ENCODE measurements at regions not wholly inside any gene's neighbourhood (a gene's known extent, or its start where the extent isn't known, plus 50 kb on each side); places are given as distances from the start of the nearest gene placed in this dataset.

DNA sequence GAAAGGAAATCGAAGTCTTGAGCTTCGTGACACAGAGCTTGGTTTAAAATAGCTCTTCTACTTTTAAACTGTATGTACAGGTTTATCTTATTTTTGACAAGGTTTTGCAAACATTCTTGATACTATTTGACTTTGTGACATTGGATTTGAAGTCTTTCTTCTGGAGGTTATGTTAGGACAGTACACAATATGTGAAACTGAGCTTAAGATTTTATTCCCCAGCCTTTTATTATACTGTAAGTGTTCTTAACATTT, 95.2 kb upstream of the BTBD3 start:
- TF ChIP-seq, protein P1, sequence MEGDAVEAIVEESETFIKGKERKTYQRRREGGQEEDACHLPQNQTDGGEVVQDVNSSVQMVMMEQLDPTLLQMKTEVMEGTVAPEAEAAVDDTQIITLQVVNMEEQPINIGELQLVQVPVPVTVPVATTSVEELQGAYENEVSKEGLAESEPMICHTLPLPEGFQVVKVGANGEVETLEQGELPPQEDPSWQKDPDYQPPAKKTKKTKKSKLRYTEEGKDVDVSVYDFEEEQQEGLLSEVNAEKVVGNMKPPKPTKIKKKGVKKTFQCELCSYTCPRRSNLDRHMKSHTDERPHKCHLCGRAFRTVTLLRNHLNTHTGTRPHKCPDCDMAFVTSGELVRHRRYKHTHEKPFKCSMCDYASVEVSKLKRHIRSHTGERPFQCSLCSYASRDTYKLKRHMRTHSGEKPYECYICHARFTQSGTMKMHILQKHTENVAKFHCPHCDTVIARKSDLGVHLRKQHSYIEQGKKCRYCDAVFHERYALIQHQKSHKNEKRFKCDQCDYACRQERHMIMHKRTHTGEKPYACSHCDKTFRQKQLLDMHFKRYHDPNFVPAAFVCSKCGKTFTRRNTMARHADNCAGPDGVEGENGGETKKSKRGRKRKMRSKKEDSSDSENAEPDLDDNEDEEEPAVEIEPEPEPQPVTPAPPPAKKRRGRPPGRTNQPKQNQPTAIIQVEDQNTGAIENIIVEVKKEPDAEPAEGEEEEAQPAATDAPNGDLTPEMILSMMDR (IDR thresholded peaks at IDR 0.05) = no peak
- TF ChIP-seq, protein P2, sequence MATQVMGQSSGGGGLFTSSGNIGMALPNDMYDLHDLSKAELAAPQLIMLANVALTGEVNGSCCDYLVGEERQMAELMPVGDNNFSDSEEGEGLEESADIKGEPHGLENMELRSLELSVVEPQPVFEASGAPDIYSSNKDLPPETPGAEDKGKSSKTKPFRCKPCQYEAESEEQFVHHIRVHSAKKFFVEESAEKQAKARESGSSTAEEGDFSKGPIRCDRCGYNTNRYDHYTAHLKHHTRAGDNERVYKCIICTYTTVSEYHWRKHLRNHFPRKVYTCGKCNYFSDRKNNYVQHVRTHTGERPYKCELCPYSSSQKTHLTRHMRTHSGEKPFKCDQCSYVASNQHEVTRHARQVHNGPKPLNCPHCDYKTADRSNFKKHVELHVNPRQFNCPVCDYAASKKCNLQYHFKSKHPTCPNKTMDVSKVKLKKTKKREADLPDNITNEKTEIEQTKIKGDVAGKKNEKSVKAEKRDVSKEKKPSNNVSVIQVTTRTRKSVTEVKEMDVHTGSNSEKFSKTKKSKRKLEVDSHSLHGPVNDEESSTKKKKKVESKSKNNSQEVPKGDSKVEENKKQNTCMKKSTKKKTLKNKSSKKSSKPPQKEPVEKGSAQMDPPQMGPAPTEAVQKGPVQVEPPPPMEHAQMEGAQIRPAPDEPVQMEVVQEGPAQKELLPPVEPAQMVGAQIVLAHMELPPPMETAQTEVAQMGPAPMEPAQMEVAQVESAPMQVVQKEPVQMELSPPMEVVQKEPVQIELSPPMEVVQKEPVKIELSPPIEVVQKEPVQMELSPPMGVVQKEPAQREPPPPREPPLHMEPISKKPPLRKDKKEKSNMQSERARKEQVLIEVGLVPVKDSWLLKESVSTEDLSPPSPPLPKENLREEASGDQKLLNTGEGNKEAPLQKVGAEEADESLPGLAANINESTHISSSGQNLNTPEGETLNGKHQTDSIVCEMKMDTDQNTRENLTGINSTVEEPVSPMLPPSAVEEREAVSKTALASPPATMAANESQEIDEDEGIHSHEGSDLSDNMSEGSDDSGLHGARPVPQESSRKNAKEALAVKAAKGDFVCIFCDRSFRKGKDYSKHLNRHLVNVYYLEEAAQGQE (IDR thresholded peaks at IDR 0.05; ENCODE audit: insufficient read depth in 1 of 2, low read depth in 2 of 2, low read length in 1 of 2) = no peak
- no peak for TF ChIP-seq POLR2AphosphoS5 (IDR thresholded peaks at IDR 0.05; ENCODE audit: low read depth, low read length)

Measured in Panc1 (cell line).